Cardiac septum (tissue), 1 donor: ENCODE measurements at regions not wholly inside any gene's neighbourhood (a gene's known extent, or its start where the extent isn't known, plus 50 kb on each side); places are given as distances from the start of the nearest gene placed in this dataset.
"Not testable (repeated sequence)": the region's sequence is repeated elsewhere in the genome, so short reads cannot be mapped to it uniquely, and the experiment has no call there.

Experiments
- DNase-seq: peaks from one replicate; pipeline ENCODE4 v3.0.0-alpha.2; 2020; ENCODE audit warnings: low spot score
- intact Hi-C: fragments of 100-400 bp; cut with DNase I; formaldehyde crosslinking; loops from one replicate; pipeline ENCODE4 v1.14.0; 2022
- donor health status: DM: no; HTN: no; CAD: no.

DNA sequence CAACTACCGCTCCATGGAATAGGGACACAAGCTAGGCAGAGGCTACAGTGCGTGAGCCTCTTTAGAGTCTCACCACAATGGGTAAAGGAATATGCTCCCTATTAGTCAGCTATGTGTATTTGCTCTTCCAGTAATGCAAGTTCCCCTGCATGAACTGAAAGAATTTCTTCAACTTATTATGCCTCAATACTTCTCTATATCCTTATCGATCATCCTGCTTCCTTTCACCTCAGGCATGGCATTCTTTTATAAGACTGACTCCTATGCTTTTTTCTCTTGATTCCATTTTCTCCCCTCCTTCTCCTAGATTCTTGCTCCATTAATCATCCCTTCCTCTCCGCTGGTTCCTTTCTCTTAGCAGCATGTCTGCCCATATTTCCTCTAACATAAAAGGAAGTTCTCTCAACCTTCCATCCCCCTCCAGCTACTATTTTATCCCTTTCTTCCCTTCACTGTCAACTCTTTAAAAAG is 94.5 kb upstream of the CPM start:
- DNase-seq: no peak
- intact Hi-C loops: no loop called here

- no peak for DNase-seq
- intact Hi-C loops: no loop called here
These were observed 96.2 kb upstream of the CPM start for GRCh38 chr12:69028941-69029729.

DNA sequence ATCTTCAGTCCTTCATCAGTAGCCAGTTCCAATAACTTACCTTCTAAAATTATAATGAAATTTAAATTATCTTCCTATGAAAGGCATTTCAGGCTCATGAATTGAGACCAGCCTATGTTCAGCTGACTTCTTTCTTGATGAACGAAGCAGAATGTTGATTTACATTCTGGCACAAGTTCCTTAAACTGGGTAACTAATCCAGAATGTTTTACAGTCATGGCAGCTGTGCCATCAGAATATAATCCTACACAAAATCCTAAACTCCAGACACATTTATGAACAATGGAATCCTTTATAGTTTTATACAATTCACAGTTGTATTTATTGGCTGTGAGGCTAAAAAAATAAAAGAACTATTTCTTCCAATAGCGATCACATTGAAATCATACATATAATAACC is 97.3 kb upstream of the CPM start:
- intact Hi-C loops: no loop called here
- no peak for DNase-seq

DNA sequence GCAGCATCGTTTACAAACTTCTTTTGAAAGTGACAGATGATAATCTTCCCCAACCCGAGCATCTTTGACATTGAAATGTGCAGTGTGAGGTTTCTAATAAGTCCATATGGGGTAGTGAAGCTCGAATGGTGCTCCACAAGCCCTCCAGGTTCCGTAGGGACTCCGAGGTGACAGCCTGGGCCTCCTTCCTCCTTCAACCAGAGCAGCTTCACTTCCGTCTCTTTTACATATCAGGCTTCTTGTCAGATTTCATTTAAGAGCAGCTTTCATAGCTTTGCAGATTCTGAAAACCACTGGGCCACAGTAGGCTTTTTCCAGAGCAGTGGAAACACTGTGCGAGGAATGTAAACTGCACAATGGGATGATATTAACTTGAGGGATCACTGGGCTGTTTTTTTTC is 103.6 kb upstream of the CPM start:
- intact Hi-C loops: no loop called here
- no peak for DNase-seq

- intact Hi-C loops: no loop called here
- no peak for DNase-seq
These were observed 104.0 kb upstream of the CPM start for GRCh38 chr12:69036999-69037398.

- no peak for DNase-seq
- intact Hi-C loops: no loop called here
These were observed 106.9 kb upstream of the CPM start for GRCh38 chr12:69039911-69040310.

GRCh38 chr12:69042557-69042956 is 109.6 kb upstream of the CPM start:
- DNase-seq: no peak

DNA sequence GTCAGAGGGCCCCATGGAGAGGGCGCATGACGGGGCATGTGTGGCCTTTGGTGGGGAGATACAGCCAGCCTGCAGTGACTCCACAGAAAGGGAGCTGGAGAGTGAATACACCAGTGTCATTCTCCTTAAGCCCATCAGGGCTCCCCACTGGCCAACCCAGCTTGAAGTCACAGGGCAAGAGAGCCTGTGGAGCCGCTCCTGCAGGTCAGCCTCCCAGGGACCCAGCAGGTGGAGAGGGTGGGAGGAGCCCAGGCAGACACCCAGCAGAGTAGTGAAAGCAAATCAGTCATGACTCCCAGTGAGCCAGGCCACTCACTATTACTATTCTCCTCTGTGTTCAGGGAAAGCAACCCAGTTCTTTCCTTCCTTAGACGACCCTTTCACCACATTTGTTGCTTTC is 110.0 kb upstream of the CPM start:
- DNase-seq: no peak
- intact Hi-C loops: no loop called here

More at GRCh38 chr12:69042557-69042956, 109.6 kb upstream of the CPM start:
- intact Hi-C loops: no loop called here

DNA sequence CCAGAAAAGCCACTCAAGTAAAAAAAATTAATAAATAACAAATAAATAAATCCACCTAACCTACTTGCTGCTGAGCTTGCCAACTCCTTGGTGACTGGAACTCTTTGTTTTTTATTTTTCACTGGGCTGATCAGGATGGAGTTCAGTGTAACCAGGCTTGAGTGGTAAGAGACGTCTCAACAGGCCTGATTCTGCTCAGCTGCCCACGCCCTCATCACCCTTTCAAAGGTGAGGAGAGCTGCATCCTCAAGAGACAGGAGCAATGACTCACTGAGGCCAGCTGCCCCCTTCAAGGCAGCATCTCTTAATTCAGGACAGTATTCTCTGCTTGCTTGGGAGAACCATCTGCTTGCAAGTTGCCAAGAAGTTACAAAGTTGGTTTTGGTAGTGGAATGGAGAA is 111.9 kb upstream of the CPM start:
- DNase-seq: no peak
- intact Hi-C loops: no loop called here

- intact Hi-C loops: no loop called here
These were observed 112.5 kb upstream of the CPM start for GRCh38 chr12:69045430-69045829.

DNA sequence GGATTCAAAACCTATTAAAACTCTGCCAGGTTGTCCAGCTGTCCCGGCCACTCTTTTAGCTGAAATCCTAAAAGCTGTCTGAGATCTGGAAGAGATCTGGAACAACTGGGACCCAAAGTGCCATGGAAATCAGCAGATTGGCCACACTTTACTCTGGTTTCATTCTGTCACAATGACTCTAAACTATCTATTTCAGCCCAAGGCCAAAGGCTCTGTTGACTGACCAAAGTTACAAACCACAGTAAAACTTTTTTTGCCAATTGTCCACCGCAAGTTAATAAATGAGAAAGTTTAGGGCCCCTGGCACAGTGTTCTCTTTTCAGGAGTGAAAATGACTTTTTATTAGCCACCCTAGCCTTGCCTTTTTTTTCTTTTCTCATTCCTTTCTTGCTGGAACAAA is 113.4 kb upstream of the CPM start:
- no peak for DNase-seq
- intact Hi-C loops: no loop called here

More at GRCh38 chr12:69045430-69045829, 112.5 kb upstream of the CPM start:
- DNase-seq: no peak

DNA sequence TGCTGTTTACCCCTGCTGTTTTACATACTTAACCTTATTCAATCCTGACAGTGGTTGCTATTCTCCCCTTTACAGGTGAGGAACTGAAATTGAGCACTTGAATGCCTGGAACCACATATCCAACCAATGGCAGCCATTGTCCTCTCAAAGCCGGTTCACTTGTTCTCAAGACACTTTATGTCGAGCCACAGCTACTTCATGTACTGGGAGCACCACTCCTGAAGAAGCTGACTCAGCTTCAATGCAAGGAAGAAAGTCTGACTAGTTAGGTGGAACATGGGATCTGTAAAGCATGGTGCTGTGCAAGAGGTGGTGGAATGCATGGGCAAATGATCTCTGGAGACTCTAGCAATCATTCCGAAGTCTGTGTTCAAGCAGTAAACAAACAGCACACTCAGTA is 113.9 kb upstream of the CPM start:
- no peak for DNase-seq
- intact Hi-C loops: no loop called here

- no peak for DNase-seq
- intact Hi-C loops: no loop called here
These were observed 115.0 kb upstream of the CPM start for GRCh38 chr12:69047990-69048389.

GRCh38 chr12:69049855-69050254 is 116.9 kb upstream of the CPM start:
- DNase-seq, intact Hi-C loops: not testable (repeated sequence)

- DNase-seq: no peak
- intact Hi-C loops: no loop called here
These were observed 119.8 kb upstream of the CPM start for GRCh38 chr12:69052613-69053408.

DNA sequence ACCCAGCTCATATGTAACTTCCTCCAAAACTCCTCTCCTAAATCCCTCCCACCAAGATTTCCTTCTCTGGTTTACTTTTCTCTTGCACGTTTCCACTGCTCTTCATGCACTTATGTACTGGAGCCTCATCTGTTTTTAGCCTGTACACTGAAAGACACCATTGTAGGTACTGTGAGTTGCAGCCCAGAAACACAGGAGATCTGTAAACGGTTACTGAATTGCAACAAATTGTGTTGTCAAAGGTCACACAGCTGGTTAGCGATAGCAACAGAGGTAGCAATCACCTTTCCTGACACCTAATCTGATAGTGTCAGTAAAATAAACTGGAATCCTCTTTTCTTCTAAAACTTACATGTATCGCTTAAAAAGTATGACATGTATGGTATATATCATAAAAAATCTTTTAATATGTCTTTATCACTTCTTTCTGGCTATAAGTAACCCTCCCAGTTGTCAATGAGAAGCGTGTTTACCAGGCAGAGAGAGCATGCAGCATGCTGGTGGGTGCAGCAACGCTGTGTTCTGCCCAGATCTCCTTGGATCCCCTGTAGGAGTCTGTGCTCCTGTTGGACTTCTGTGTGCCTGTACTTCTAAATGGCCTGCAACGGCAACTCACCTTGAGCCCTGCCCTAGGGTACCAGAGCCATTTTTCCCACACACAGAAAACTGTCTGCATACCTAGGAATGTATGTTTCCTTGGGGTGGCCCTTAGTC is 121.5 kb upstream of the CPM start:
- intact Hi-C loops: no loop called here

GRCh38 chr12:69055280-69055679 is 122.3 kb upstream of the CPM start:
- intact Hi-C loops: no loop called here
- DNase-seq: no peak

More for the DNA sequence above, 121.5 kb upstream of the CPM start:
- DNase-seq: no peak

DNA sequence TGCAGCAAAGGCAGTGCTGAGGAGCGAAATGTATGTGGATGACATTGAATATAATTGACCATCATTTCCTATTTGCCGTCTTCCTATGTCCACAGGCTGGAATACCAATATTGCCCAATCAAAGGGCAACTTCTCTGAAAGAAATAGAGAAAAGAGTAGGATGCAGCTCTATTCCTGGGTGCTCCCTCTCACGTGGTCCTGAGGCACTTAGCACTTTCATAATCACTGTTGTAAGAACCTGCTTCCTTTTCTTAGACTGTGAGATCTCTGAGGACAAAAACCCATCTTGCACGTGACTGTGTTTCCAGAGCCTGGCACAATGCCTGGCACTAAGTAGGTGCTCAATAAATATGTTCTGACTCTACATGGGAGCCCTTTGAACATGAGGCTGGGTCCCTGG is 122.7 kb upstream of the CPM start:
- no peak for DNase-seq
- intact Hi-C loops: no loop called here

DNA sequence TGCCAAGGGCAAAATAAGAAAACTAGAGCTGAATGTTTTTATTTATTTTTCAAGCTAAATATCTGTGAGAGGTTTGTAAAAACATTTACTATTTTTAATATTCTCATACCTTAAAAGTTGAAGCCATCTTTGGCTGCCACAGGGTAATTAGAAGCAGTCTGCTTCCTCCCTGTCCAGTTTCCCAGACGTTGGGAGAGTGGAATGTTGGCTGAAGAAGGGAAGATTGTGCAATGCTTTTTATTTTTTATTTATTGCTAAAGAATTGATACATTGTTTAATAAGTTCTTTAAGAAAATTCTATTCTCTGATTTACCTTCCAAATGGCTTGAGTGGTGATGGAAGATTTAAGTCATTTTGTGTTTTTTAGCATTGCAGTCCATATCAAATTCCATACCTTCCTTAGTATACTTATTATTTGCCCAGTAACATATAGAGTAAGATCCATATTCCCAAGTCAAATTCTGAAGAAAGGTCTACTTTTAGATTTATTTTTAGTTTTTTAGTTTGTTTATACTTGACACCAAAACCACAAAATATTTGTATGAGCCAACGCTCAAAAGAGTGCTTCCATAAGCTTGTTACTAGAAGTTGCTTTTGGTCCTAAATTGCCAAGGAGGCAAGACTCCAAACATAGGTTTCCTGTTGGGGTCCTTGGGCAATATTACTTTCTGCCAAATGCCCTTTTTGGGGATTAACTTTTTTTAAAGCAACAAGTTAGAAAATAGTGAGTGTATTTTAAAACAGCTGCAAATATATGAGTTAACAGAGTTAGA is 124.0 kb upstream of the CPM start:
- DNase-seq: no peak
- intact Hi-C loops: no loop called here

DNA sequence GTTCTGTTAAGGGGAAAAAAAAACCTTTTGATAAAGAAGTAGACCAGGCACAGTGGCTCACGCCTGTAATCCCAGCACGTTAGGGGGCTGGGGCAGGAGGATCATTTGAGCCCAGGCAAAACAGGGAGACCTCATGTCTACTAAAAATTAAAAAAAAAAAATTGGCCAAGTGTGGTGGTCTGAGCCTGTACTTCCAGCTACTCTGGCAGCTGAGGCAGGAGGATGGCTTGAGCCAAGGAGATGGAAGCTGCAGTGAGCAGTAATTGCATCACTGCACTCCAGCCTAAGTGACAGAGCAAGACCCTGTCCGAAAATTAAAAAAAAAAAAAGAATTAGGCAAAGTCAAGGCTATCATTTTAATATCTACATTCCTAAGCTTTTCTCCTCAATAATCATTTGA is 124.8 kb upstream of the CPM start:
- DNase-seq: no peak

More for the DNA sequence above, 124.8 kb upstream of the CPM start:
- intact Hi-C loops: no loop called here
